ENCODE measurements at regions not wholly inside any gene's neighbourhood (a gene's known extent, or its start where the extent isn't known, plus 50 kb on each side); places are given as distances from the start of the nearest gene placed in this dataset.
A peak's percentile ranks its signal among the peaks of the same experiment; 100 is the strongest.

DNA sequence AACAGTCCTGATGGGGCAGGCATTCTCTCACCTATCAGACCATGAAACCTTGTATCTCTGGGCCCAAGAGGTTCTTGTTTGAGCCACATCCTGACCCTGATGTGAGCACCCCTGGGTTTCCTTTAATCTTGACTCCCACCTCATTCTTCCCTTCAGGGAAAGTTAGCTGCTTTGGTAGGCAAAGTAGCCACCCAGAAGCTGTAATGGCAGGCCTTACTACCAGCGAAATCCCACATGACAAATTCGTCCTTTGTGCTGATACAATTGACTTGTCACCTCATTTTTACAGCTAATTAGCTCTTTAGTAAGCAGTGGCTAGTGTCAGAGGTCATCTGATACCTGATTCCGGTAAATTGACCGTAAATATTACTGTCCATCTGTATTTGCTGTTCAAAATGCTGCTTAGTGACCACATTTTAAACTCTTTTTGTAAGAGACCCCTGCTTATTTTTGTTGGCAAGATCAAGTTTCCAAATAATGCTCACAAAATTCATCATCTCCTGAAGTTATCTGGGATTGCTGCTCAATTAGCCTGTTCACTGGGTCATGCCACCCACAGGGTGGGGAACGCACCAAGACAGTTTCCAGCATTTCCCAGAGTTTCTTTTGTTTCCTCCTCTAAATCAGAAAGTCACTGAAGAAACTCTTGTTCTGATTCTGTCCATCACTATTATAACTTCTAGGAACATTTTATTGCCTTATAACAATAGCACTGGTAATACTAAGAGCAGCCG, 329.7 kb downstream of the GPAT3 start:
- Histone ChIP-seq H3K4me3 (no peak overlapping the region), H3K36me3 (no peaks in the 10 kb centered on the region), H3K27me3 (no peaks in the 10 kb centered on the region), H3K9me3 (replicated peaks) (no peaks in the 10 kb centered on the region), H3K4me1 (peaks cover 6% of the 10 kb centered on the region), H3K27ac (no peak overlapping the region)
- peak in 1 of 2 experiments; percentile 15 for DNase-seq

DNA sequence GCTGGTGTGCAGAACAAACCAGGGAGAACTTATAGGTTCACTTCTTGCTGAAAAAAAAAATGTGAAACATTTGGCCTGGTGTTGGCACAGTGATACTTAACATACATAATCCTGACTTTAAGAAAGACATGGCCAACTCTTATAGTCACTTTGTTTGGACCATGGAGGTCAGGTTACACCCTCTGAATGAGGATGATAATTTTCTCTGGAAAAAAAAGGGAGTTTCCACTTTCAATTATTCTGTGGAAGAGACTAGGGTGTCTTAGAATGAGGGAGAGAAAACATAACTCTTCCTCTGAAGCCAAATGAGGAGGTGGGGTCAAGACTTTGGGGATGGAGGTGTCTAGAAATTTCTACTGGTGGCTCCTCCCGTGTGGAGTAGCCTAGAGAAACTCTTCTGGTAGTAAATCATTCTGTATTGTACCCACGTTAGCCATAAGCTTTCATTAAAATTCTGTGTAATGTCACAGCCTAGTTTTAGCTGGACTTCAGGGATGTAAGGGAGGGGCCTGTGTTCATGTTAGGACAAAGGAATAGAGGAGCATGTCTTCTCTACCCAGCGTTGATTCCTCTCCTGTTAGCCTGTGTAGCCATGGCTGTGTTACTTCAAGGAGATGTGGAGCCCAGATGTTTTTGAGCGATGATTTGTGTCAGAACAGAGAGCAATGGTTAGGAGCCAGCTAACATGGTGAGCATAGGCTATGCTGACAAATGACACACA, 328.3 kb downstream of the GPAT3 start:
- DNase-seq = no peak
- H3K4me1 ChIP-seq = peaks cover 6% of the 10 kb centered on the region
- H3K36me3 ChIP-seq = no peaks in the 10 kb centered on the region
- H3K27ac ChIP-seq = no peak overlapping the region
- no peaks in the 10 kb centered on the region for H3K27me3 ChIP-seq
- H3K4me3 ChIP-seq = no peak overlapping the region
- no peaks in the 10 kb centered on the region for H3K9me3 ChIP-seq (replicated peaks)

DNA sequence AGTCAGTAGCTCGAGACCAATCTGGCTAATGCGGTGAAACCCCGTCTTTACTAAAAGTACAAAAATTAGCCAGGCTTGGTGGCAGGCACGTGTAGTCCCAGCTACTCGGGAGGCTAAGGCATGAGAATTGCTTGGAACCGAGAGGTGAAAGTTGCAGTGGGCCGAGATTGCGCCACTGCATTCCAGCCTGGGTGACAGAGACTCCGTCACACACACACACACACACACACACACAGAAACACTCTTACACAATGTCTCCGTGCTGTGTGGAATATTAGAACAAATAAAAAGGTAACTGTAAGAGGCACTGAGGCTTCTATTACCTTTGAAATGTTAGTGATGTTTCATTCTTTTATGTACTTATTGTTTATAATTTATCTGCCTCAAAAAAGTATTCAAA, 326.6 kb downstream of the GPAT3 start:
- Histone ChIP-seq H3K9me3 (replicated peaks) (no peaks in the 10 kb centered on the region), H3K4me1 (peaks cover 6% of the 10 kb centered on the region), H3K36me3 (no peaks in the 10 kb centered on the region), H3K4me3 (no peak overlapping the region), H3K27ac (no peak overlapping the region), H3K27me3 (no peaks in the 10 kb centered on the region)
- DNase-seq = no peak

DNA sequence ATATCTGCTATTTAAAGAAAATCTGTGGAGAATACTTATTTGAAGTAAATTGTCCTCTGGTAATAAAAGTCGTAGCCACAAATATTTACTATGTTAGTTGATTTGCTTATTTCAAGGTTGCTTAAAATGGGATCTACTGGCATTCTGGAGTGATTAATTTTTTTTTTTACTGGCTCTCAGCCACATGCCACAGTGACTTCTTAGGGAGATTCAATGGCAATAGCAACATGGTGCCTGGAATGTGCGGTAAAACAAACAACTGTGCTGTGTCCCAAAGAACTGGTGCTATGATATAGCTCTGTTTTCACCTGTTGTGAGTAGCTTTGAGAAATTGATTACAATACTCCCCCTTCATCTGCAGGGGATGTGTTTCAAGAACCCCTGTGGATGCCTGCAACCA, 324.3 kb downstream of the GPAT3 start:
- H3K27me3 ChIP-seq = no peaks in the 10 kb centered on the region
- H3K36me3 ChIP-seq = no peaks in the 10 kb centered on the region
- DNase-seq = peak in 1 of 2 experiments; percentile 27
- no peaks in the 10 kb centered on the region for H3K9me3 ChIP-seq (replicated peaks)
- H3K27ac ChIP-seq = no peak overlapping the region
- H3K4me3 ChIP-seq = no peak overlapping the region
- H3K4me1 ChIP-seq = no peaks in the 10 kb centered on the region

DNA sequence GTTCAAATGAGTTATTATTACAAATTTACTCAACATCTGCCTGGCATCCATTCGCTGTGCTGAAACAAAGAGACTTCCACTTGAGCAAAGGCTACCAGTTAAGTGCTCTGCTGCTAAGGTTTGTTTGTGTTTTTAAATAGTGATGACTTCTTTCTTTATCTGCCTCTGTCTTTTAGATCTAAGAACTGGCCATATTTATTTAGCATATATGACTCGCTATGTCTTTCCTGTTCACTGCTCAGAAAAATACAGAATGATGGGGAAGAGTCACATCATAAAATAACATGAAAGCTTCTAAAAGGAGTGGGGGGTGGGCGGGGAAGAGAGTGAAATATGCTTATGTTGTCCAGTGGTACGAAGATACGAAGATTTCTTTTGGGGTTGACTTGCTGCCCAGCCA, 322.2 kb downstream of the GPAT3 start:
- H3K36me3 ChIP-seq = no peaks in the 10 kb centered on the region
- H3K27ac ChIP-seq = no peak overlapping the region
- H3K27me3 ChIP-seq = no peaks in the 10 kb centered on the region
- H3K4me3 ChIP-seq = no peak overlapping the region
- H3K4me1 ChIP-seq = no peaks in the 10 kb centered on the region
- H3K9me3 ChIP-seq (replicated peaks) = no peaks in the 10 kb centered on the region
- DNase-seq = no peak

DNA sequence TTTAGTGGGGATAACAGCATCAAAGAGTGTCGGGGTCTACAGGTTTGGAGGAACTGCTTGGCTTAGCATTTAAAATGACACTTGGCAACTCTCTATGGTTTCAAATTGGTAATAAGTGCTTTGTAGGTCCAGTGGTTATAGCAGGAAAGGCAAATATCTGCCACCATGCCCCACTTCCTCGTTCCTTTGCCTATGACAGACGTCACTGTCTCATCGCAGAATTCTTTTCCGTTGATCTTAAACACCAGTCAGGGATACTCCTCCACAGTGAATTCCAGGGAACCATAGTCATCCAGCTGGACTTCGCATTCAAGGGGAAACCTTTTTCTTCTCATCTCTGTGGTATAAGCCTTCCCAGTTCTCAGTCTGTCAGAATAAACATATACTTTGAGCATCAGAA, 319.1 kb downstream of the GPAT3 start:
- no peaks in the 10 kb centered on the region for H3K36me3 ChIP-seq
- H3K27ac ChIP-seq = no peak overlapping the region
- H3K4me1 ChIP-seq = no peaks in the 10 kb centered on the region
- DNase-seq = no peak
- H3K27me3 ChIP-seq = no peaks in the 10 kb centered on the region
- no peaks in the 10 kb centered on the region for H3K9me3 ChIP-seq (replicated peaks)
- H3K4me3 ChIP-seq = no peak overlapping the region

DNA sequence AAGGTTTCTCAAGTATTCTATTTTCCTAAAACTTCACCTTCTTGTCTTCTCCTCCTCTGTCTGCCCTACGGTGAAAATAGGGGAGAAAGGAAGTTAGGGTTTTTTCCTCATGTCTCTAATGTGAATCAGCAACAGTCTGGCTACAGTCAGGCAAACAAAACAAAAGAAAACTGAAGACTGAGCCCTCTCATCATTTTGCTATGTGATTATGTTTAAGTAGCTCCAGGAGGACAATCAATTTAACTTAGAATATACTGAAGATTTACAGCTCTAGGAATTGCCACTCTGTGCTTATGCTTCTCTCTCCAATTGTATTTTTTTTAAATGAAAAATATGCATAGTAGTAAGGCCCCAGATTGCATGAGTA, 316.2 kb downstream of the GPAT3 start:
- Histone ChIP-seq H3K27me3 (no peaks in the 10 kb centered on the region), H3K4me1 (no peaks in the 10 kb centered on the region), H3K4me3 (no peak overlapping the region), H3K36me3 (no peaks in the 10 kb centered on the region), H3K9me3 (replicated peaks) (no peaks in the 10 kb centered on the region), H3K27ac (no peak overlapping the region)
- DNase-seq = no peak

DNA sequence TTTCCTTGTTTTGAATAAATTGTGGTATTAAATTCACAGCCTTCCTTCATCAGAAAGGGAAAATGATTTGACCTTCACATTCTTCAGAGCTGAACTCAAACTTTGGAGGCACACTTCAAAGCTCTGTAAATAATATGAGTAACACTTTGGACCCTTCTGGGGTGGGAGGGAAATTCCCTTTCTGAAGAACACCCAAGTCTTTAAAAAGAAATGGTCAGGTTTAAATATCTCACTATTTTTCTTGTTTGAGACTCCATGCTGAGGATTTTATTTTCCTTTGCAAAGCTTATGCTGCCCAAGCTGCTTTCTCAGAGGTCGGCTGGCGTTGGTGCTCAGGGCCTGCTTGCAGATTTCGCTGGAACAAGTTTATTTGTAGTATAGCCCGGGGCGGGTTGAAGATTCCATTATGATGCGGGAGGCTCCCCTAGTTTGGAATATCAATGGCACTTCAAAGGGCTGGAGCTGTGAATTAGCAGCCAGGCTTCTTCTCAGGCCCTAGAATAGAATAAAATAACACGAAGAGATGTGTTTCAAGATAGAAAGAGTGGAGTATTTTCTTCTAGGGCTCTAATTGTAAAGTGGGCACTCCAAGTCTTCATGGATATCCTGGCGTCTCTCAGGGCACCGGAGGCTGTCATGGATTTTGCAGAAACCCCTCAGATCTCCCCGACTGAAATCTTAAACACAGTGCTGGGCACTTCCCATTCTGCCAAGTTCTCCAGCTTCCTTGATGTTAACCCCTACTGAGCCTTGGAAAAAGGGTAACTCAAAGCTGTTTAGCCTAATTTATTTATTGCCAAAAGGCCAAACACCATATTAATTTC, 315.6 kb downstream of the GPAT3 start:
- no peaks in the 10 kb centered on the region for H3K27me3 ChIP-seq
- DNase-seq = no peak
- no peaks in the 10 kb centered on the region for H3K4me1 ChIP-seq
- no peak overlapping the region for H3K4me3 ChIP-seq
- H3K36me3 ChIP-seq = no peaks in the 10 kb centered on the region
- no peaks in the 10 kb centered on the region for H3K9me3 ChIP-seq (replicated peaks)
- no peak overlapping the region for H3K27ac ChIP-seq

DNA sequence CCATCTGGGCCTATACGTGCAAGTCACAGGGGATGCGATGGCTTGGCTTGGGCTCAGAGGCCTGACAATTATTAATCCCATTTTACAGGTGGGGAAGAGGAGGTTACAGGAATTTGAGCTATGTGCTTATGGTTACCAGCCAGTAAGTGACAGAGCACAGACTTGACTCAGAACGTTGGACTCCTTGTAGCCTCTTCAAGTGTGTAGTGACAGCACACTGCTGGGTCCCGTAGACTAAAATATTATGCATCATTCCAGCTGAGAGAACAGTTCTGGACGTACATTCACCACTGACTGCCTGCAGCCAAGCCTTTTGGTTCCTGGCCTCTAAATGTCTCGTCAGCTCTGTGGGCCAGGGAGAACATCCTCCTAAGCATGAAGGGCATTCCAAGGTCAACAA, 314.5 kb downstream of the GPAT3 start:
- no peaks in the 10 kb centered on the region for H3K4me1 ChIP-seq
- no peak for DNase-seq
- no peaks in the 10 kb centered on the region for H3K9me3 ChIP-seq (replicated peaks)
- H3K27ac ChIP-seq = no peak overlapping the region
- H3K4me3 ChIP-seq = no peak overlapping the region
- H3K27me3 ChIP-seq = no peaks in the 10 kb centered on the region
- H3K36me3 ChIP-seq = no peaks in the 10 kb centered on the region

DNA sequence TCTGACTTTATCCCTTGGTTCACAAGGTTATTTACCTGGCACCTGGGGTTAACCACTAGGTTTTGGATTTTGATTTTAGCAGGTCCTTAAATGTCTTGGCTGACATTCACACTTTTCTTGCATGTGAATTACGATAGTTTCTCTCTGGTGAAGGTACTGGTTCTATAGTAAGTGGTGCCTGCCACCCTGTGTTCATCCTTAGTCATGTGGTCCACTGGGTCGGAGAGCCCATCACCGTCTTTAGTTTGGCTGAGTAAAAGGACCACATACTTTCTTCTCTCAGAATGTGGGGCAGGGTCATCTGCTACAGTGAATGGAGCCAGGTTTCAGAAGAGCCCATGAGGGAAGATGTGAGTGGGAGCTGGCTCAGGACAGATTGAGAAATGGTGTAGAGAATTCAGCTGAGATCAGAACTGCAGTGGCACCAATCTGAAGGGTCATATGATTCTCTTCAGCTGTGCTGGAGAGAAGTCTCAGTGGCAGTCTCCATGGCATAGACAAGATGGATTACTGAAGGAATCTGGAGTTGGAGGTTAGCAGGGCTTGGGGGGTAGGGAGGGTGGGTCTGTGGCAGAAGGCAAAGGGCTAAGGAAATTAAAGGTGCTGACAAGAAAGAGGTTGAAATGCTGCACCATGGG, 310.4 kb downstream of the GPAT3 start:
- H3K4me3 ChIP-seq = no peak overlapping the region
- no peaks in the 10 kb centered on the region for H3K4me1 ChIP-seq
- no peaks in the 10 kb centered on the region for H3K36me3 ChIP-seq
- DNase-seq = no peak
- no peaks in the 10 kb centered on the region for H3K9me3 ChIP-seq (replicated peaks)
- no peaks in the 10 kb centered on the region for H3K27me3 ChIP-seq
- no peak overlapping the region for H3K27ac ChIP-seq

DNA sequence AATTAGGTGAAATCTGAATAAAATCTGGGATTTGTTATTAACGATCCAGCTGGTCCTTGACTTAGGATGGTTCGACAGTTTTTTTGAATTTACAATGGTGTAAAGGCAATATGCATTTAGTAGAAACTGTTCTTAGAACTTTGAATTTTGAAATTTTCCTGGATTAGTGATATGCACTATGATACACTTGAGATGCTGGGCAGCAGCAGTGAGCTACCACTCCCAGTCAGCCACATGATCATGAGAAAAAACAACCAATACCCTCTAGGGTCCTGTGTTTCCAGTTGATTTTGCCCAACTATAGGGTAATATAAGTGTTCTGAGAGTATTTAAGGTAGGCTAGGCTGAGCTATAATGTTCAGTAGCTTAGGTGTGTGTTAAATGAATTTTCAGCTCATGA, 303.7 kb downstream of the GPAT3 start:
- Histone ChIP-seq H3K4me3 (no peak overlapping the region), H3K9me3 (replicated peaks) (no peaks in the 10 kb centered on the region), H3K36me3 (no peaks in the 10 kb centered on the region), H3K4me1 (no peaks in the 10 kb centered on the region), H3K27me3 (no peaks in the 10 kb centered on the region), H3K27ac (no peak overlapping the region)
- no peak for DNase-seq

DNA sequence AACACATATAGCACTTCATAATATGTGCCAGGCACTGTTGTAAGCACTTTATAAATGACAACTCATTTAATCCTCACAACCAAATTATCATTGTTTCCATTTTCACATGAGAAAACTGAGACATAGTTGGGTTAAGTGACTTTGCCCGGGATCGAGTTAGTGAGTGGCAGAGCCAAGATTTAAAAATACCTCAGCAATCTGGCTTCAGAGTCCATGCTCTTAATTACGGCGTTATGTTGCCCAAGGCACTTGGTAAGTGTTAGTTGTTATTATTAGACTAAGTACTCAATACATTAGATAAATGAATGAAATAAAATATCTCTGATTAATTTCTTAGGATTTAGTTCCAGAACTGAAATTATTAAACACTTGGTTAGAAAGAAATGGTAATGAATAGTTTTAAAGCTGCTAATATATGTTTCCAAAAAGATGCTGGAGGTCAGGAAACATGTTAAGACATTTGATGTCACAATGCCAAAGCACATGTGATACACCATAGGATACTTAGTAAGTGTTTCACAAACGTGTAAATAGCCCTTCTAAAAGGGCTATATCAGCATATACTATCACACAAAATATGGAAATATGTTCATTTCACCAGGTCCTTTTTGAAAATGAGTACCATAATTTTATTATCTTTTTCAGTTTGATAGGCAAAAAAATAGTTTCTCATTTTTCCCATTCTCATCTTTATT, 301.9 kb downstream of the GPAT3 start:
- no peak for DNase-seq
- Histone ChIP-seq H3K9me3 (replicated peaks) (no peaks in the 10 kb centered on the region), H3K27me3 (no peaks in the 10 kb centered on the region), H3K36me3 (no peaks in the 10 kb centered on the region), H3K4me1 (no peaks in the 10 kb centered on the region), H3K27ac (no peak overlapping the region), H3K4me3 (no peak overlapping the region)

DNA sequence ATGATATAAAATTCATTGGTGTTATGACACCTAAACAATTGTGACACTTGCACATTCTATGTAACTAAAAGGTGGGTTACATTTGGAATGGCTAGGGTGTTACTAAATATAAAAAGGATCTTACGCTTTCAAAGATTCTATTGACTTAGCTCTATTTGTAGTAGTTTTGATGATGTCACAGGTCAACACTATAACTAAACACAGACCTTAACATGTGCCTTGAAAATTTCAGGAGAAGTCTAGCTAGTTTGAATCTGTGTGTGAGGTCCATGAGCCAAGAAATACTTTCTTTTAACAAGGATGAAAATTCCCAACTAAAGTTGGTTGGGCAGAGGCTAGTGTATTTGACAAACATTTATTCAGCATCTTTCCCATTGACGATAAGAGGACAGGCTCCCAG, 298.0 kb downstream of the GPAT3 start:
- Histone ChIP-seq H3K36me3 (no peaks in the 10 kb centered on the region), H3K4me3 (no peak overlapping the region)

DNA sequence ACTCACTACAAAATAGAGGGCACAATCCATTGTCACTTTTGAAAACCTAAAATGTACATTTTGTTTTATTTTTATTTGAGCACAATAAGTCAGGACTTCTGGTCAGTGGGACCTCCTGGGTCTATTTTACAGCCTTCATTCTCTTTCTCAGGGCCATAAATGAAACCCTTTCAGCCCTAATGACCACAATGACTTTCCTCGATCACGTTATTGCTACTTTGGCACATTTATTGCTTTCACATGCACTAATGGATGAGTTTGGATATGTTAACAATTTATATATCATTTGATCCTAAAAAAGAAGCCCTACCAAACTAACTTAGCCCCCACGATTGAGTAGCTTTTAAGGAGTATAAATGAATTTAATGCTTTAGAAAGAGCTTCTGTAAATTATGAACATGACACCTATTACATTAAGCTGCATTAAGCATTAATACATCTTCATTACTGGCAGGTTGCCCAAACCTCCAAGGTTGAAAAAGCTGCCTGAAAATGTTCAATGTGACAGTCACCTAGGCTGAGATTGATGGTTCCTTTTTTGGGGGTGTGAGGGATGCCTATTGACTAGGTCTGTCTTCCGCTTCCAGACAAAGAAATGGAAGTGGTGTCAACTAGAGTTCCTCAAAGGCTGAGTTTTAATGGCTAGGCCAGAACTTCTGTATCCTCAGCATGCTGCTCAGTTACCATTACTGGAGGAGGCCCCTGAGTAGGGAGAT, 296.4 kb downstream of the GPAT3 start:
- no peaks in the 10 kb centered on the region for H3K36me3 ChIP-seq

More for the DNA sequence above, 298.0 kb downstream of the GPAT3 start:
- no peak for DNase-seq
- Histone ChIP-seq H3K9me3 (replicated peaks) (no peaks in the 10 kb centered on the region), H3K27ac (no peak overlapping the region), H3K4me1 (no peaks in the 10 kb centered on the region), H3K27me3 (no peaks in the 10 kb centered on the region)

More for the DNA sequence above, 296.4 kb downstream of the GPAT3 start:
- Histone ChIP-seq H3K4me3 (no peak overlapping the region), H3K27ac (no peak overlapping the region), H3K9me3 (replicated peaks) (no peaks in the 10 kb centered on the region), H3K27me3 (no peaks in the 10 kb centered on the region), H3K4me1 (no peaks in the 10 kb centered on the region)
- no peak for DNase-seq

Data from SJCRH30 (cell line).